OCI-LY7 (cell line): ENCODE measurements at regions not wholly inside any gene's neighbourhood (a gene's known extent, or its start where the extent isn't known, plus 50 kb on each side); places are given as distances from the start of the nearest gene placed in this dataset.

Experiments used
- BruUV-seq: library from RNA; stranded (reverse); fragments of 400-500 nt; replicated peaks from 2 replicates; lab custom pipeline; 2021; lab: Mats Ljungman, UMichigan
- CTCF ChIA-PET: fragments of 300-600 bp; sonication (Branson Sonifier 250); formaldehyde crosslinking; loops from one replicate; lab custom pipeline; 2022; ENCODE audit warnings: antibody characterized with exemption; ENCODE audit not compliant: unreplicated experiment; lab: Charles Lee
- POLR2A ChIA-PET: fragments of 300-600 bp; sonication (Branson Sonifier 250); formaldehyde crosslinking; loops from one replicate; lab custom pipeline; 2022; ENCODE audit warnings: antibody characterized with exemption; lab: Charles Lee
- DNase-seq: peaks from one replicate; pipeline ENCODE4 v3.0.0-alpha.2; 2015; ENCODE audit warnings: low spot score
- H2AFZ ChIP-seq: fragments of 200-600 bp; sonication (generic), shearing (Covaris generic); 2 replicates; pipeline ENCODE4 v1.6.1; 2014; ENCODE audit warnings: mild to moderate bottlenecking, antibody characterized with exemption, low read length, moderate library complexity
- H3K27ac ChIP-seq: fragments of 200-600 bp; sonication (generic); 2 replicates; pipeline ENCODE4 v1.5.1; 2014; ENCODE audit warnings: mixed run types, low read depth, mild to moderate bottlenecking, moderate library complexity, low read length, inconsistent platforms; ENCODE audit not compliant: poor library complexity, severe bottlenecking
- H3K36me3 ChIP-seq: fragments of 200-600 bp; sonication (generic); 2 replicates; pipeline ENCODE4 v1.6.1; 2014; ENCODE audit warnings: mild to moderate bottlenecking, antibody characterized with exemption, low read length, moderate library complexity, mixed read lengths; ENCODE audit not compliant: insufficient read depth
- H3K4me1 ChIP-seq: fragments of 200-600 bp; sonication (generic); 2 replicates; pipeline ENCODE4 v1.5.1; 2014; ENCODE audit warnings: mild to moderate bottlenecking, low read length; ENCODE audit not compliant: insufficient read depth, poor library complexity, severe bottlenecking
- H3K4me2 ChIP-seq: fragments of 200-600 bp; sonication (generic); 2 replicates; pipeline ENCODE4 v1.6.1; 2014; ENCODE audit warnings: mild to moderate bottlenecking, low read length
- H3K4me3 ChIP-seq: fragments of 200-600 bp; sonication (generic); 2 replicates; pipeline ENCODE4 v1.5.1; 2014; ENCODE audit warnings: mild to moderate bottlenecking, low read depth, low read length; ENCODE audit not compliant: poor library complexity, severe bottlenecking
- H3K79me2 ChIP-seq: fragments of 200-600 bp; sonication (generic); 2 replicates; pipeline ENCODE4 v1.6.1; 2016; ENCODE audit warnings: low read depth, mild to moderate bottlenecking, low read length, moderate library complexity, mixed read lengths; ENCODE audit not compliant: insufficient read depth
- H3K9me2 ChIP-seq: fragments of 200-600 bp; sonication (generic); 2 replicates; pipeline ENCODE4 v1.6.1; 2016; ENCODE audit warnings: mild to moderate bottlenecking, low read length, mixed read lengths; ENCODE audit not compliant: insufficient read depth
- H3K9me3 ChIP-seq: fragments of 200-600 bp; sonication (generic); 2 replicates; pipeline ENCODE4 v1.6.1; 2014; ENCODE audit warnings: mild to moderate bottlenecking, mixed run types, low read length, mixed read lengths
- H4K20me1 ChIP-seq: fragments of 200-600 bp; sonication (generic); 2 replicates; pipeline ENCODE4 v1.6.1; 2014; ENCODE audit warnings: mild to moderate bottlenecking, antibody characterized with exemption, low read length, moderate library complexity, mixed read lengths; ENCODE audit not compliant: insufficient read depth
- CTCF ChIP-seq: fragments of 200-600 bp; sonication (generic); conservative IDR thresholded peaks from 2 replicates; pipeline ENCODE4 v1.5.1; 2014; ENCODE audit warnings: mild to moderate bottlenecking, antibody characterized with exemption, low read length, moderate library complexity, mixed read lengths
- EZH2phosphoT487 ChIP-seq: fragments of 200-600 bp; sonication (generic); IDR thresholded peaks from 2 replicates; pipeline ENCODE4 v1.6.1; 2018; ENCODE audit warnings: low read depth, borderline replicate concordance, mild to moderate bottlenecking, mixed run types, antibody characterized with exemption, low read length, moderate library complexity, mixed read lengths
- intact Hi-C: fragments of 100-400 bp; cut with micrococcal nuclease; formaldehyde crosslinking; loops from one replicate; pipeline ENCODE4 v1.10.0; 2022; ENCODE audit not compliant: unreplicated experiment

- Histone ChIP-seq H3K4me3 (no peak overlapping the region), H3K9me3 (no peaks in the 10 kb centered on the region), H4K20me1 (no peaks in the 10 kb centered on the region), H3K9me2 (no peaks in the 10 kb centered on the region), H3K79me2 (no peaks in the 10 kb centered on the region), H3K4me1 (no peaks in the 10 kb centered on the region), H2AFZ (no peak overlapping the region), H3K4me2 (no peak overlapping the region), H3K36me3 (no peaks in the 10 kb centered on the region), H3K27ac (no peak overlapping the region)
- BruUV-seq, result no TSS peak
- intact Hi-C loops, result no loop called here
- ChIA-PET CTCF (no interaction called here), POLR2A (interaction anchor here (0.6 kb wide), 1 partner anchor 1577 kb away, joined by 3 read pairs; no protein-coding TSS in a partner anchor)
- DNase-seq, result no peak
- TF ChIP-seq CTCF (no peak), EZH2phosphoT487 (no peak)
Measured at GRCh38 chr17:13113821-13114525, 96.1 kb upstream of the ELAC2 start.

GRCh38 chr17:13107676-13108235 lies 89.9 kb upstream of the ELAC2 start:
- H3K4me1 ChIP-seq, result no peaks in the 10 kb centered on the region
- TF ChIP-seq CTCF, result no peak
- no peak for TF ChIP-seq EZH2phosphoT487
- no peaks in the 10 kb centered on the region for H3K9me2 ChIP-seq
- H4K20me1 ChIP-seq, result no peaks in the 10 kb centered on the region
- no peak for DNase-seq
- BruUV-seq, result no TSS peak
- no peak overlapping the region for H3K4me3 ChIP-seq
- H3K27ac ChIP-seq, result no peak overlapping the region
- H3K36me3 ChIP-seq, result no peaks in the 10 kb centered on the region
- no peaks in the 10 kb centered on the region for H3K79me2 ChIP-seq
- H2AFZ ChIP-seq, result no peak overlapping the region
- ChIA-PET POLR2A (no interaction called here), CTCF (no interaction called here)
- no peaks in the 10 kb centered on the region for H3K9me3 ChIP-seq
- no peak overlapping the region for H3K4me2 ChIP-seq
- intact Hi-C loops, result no loop called here

- Histone ChIP-seq H3K4me1 (no peaks in the 10 kb centered on the region), H4K20me1 (no peaks in the 10 kb centered on the region), H3K36me3 (no peaks in the 10 kb centered on the region), H3K4me2 (no peak overlapping the region), H3K9me2 (no peaks in the 10 kb centered on the region), H3K27ac (no peak overlapping the region), H2AFZ (no peak overlapping the region), H3K9me3 (no peaks in the 10 kb centered on the region), H3K79me2 (no peaks in the 10 kb centered on the region), H3K4me3 (no peak overlapping the region)
- intact Hi-C loops, result no loop called here
- ChIA-PET CTCF (no interaction called here), POLR2A (no interaction called here)
- TF ChIP-seq EZH2phosphoT487 (no peak), CTCF (no peak)
- no TSS peak for BruUV-seq
- no peak for DNase-seq
Measured at GRCh38 chr17:13106171-13106570, 88.3 kb upstream of the ELAC2 start.
